ENCODE measurements at regions not wholly inside any gene's neighbourhood (a gene's known extent, or its start where the extent isn't known, plus 50 kb on each side); places are given as distances from the start of the nearest gene placed in this dataset.

GRCh38 chr10:9922126-9922870 lies 1095.4 kb upstream of the CELF2 start:
- no peak for TF ChIP-seq CTCF (IDR thresholded peaks at IDR 0.05)
- TF ChIP-seq EZH2 (IDR thresholded peaks at IDR 0.05), result no peak

Measured in neural progenitor cell (in vitro differentiated cells).